ENCODE measurements at regions not wholly inside any gene's neighbourhood (a gene's known extent, or its start where the extent isn't known, plus 50 kb on each side); places are given as distances from the start of the nearest gene placed in this dataset.
"Not testable (repeated sequence)": the region's sequence is repeated elsewhere in the genome, so short reads cannot be mapped to it uniquely, and the experiment has no call there.

- Histone ChIP-seq H3K4me1 (ENCODE audit: low read depth, poor library complexity, severe bottlenecking) (no peaks in the 10 kb centered on the region), H3K9ac (no peak overlapping the region), H2AFZ (ENCODE audit: low read depth) (no peak overlapping the region), H3K79me2 (ENCODE audit: insufficient read depth, low read depth) (no peaks in the 10 kb centered on the region), H3K4me3 (IDR thresholded peaks at IDR 0.05; ENCODE audit: insufficient read depth, low read depth, low read length) (no peak overlapping the region), H3K27me3 (ENCODE audit: insufficient read depth, low read depth) (no peaks in the 10 kb centered on the region), H3K4me2 (no peak overlapping the region), H3K36me3 (ENCODE audit: insufficient read depth) (no peaks in the 10 kb centered on the region), H4K20me1 (ENCODE audit: insufficient read depth) (no peaks in the 10 kb centered on the region), H3K27ac (no peak overlapping the region)
- TF ChIP-seq, protein P1, sequence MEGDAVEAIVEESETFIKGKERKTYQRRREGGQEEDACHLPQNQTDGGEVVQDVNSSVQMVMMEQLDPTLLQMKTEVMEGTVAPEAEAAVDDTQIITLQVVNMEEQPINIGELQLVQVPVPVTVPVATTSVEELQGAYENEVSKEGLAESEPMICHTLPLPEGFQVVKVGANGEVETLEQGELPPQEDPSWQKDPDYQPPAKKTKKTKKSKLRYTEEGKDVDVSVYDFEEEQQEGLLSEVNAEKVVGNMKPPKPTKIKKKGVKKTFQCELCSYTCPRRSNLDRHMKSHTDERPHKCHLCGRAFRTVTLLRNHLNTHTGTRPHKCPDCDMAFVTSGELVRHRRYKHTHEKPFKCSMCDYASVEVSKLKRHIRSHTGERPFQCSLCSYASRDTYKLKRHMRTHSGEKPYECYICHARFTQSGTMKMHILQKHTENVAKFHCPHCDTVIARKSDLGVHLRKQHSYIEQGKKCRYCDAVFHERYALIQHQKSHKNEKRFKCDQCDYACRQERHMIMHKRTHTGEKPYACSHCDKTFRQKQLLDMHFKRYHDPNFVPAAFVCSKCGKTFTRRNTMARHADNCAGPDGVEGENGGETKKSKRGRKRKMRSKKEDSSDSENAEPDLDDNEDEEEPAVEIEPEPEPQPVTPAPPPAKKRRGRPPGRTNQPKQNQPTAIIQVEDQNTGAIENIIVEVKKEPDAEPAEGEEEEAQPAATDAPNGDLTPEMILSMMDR (conservative IDR thresholded peaks at IDR 0.05; ENCODE audit: low read depth, low read length) = no peak
Measured at GRCh38 chr3:197397838-197398237, 99.4 kb upstream of the DLG1 start.

DNA sequence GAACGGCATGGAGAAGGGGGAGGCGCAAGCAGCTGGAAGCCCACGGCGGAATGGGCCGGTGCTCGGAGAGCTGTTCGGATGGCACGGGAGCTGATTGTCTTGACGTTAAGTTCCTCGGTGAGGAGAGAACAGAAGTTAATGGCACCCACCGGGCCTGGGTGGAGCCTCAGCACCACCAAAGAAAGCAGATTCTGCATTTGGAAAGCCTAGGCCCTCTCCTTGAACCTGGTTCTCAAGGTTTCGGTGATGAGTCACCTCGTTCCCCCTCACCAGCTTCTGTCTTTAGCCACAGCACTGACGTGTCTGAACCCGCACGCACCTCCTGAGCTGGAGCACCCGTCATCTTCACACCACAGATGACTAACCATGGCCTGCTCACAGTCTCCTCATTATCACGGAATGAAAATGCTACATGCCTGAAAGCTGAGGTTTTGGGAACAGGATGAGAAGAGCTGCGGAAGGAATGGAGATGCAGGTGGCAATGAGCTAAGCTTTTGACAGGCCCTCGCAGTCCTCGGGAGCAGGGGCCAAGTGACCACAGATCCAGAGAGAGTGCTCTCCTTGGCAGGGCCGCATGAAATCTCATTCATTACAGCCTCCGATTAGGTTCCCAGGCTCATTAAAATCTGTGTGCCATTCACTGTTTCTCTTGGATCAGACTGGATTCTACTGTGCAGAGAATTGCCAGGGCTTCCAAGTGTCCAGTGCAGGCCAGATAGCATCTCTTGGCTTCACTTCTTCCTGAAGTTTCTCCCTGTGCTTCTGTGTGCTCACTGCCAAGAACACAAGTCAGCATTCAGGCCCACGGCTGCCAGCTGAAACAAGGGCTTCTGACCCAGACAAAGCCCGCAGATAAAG lies 96.3 kb upstream of the DLG1 start:
- Histone ChIP-seq H3K4me1 (ENCODE audit: low read depth, poor library complexity, severe bottlenecking) (no peaks in the 10 kb centered on the region), H4K20me1 (ENCODE audit: insufficient read depth) (no peaks in the 10 kb centered on the region), H2AFZ (ENCODE audit: low read depth) (no peak overlapping the region), H3K4me3 (IDR thresholded peaks at IDR 0.05; ENCODE audit: insufficient read depth, low read depth, low read length) (no peak overlapping the region), H3K36me3 (ENCODE audit: insufficient read depth) (no peaks in the 10 kb centered on the region), H3K27ac (no peak overlapping the region), H3K79me2 (ENCODE audit: insufficient read depth, low read depth) (no peaks in the 10 kb centered on the region), H3K4me2 (no peak overlapping the region), H3K27me3 (ENCODE audit: insufficient read depth, low read depth) (no peaks in the 10 kb centered on the region), H3K9ac (no peak overlapping the region)
- TF ChIP-seq, protein P1 (conservative IDR thresholded peaks at IDR 0.05; ENCODE audit: low read depth, low read length) = no peak

- not testable (repeated sequence) for H3K4me2 ChIP-seq; H3K36me3 ChIP-seq (ENCODE audit: insufficient read depth); H3K4me1 ChIP-seq (ENCODE audit: low read depth, poor library complexity, severe bottlenecking); H3K9ac ChIP-seq; H3K27me3 ChIP-seq (ENCODE audit: insufficient read depth, low read depth); H3K4me3 ChIP-seq (IDR thresholded peaks at IDR 0.05; ENCODE audit: insufficient read depth, low read depth, low read length); H3K79me2 ChIP-seq (ENCODE audit: insufficient read depth, low read depth); H2AFZ ChIP-seq (ENCODE audit: low read depth); H4K20me1 ChIP-seq (ENCODE audit: insufficient read depth); H3K27ac ChIP-seq
Measured at GRCh38 chr3:197394126-197394463, 95.7 kb upstream of the DLG1 start.

DNA sequence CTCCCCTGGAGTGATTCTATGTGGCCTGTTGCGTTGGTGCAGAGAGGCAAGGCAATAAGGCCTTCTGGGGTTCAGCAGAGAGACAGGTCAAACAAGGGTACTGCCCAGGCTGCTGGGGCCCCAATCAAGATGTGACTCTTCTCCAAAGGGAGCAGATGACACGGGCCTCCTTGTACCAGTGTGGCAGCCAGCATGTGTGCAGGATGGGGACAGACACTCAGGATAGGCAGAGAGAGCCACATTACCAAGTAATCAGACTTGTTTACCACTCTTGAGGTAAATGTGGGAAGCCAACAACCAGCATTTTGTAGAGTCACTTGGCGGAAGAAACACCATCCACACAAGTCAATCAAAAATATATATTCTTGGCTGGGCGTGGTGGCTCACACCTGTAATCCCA lies 95.3 kb upstream of the DLG1 start:
- no peaks in the 10 kb centered on the region for H3K4me1 ChIP-seq (ENCODE audit: low read depth, poor library complexity, severe bottlenecking)
- no peak overlapping the region for H3K4me2 ChIP-seq
- H3K9ac ChIP-seq = no peak overlapping the region
- H3K79me2 ChIP-seq (ENCODE audit: insufficient read depth, low read depth) = no peaks in the 10 kb centered on the region
- no peak overlapping the region for H3K4me3 ChIP-seq (IDR thresholded peaks at IDR 0.05; ENCODE audit: insufficient read depth, low read depth, low read length)
- no peak overlapping the region for H2AFZ ChIP-seq (ENCODE audit: low read depth)
- no peaks in the 10 kb centered on the region for H3K27me3 ChIP-seq (ENCODE audit: insufficient read depth, low read depth)
- no peak overlapping the region for H3K27ac ChIP-seq
- H4K20me1 ChIP-seq (ENCODE audit: insufficient read depth) = no peaks in the 10 kb centered on the region
- H3K36me3 ChIP-seq (ENCODE audit: insufficient read depth) = no peaks in the 10 kb centered on the region
- TF ChIP-seq, protein P1 (conservative IDR thresholded peaks at IDR 0.05; ENCODE audit: low read depth, low read length) = no peak

DNA sequence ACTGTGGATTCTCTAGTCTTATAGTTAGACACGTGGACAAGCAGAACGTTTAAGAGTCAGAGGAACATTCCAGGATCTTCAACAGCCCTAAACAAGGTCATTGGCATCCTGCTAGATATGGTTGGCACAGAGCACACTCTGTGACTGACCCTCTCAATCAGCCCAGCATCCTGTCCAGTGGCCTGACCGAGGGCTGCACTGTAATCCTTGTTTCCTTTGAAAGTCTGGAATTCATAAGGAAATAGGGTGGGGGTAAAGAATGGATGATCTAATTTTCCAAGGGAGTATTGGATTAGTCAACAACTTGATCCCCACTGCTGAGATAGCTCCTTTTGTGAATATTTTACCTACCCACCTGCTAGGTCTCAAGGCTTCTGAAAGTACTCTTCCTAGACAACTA lies 94.5 kb upstream of the DLG1 start:
- no peaks in the 10 kb centered on the region for H4K20me1 ChIP-seq (ENCODE audit: insufficient read depth)
- H3K4me2 ChIP-seq = no peak overlapping the region
- H3K27ac ChIP-seq = no peak overlapping the region
- no peak overlapping the region for H3K9ac ChIP-seq
- H3K4me3 ChIP-seq (IDR thresholded peaks at IDR 0.05; ENCODE audit: insufficient read depth, low read depth, low read length) = no peak overlapping the region
- no peaks in the 10 kb centered on the region for H3K27me3 ChIP-seq (ENCODE audit: insufficient read depth, low read depth)
- no peak overlapping the region for H2AFZ ChIP-seq (ENCODE audit: low read depth)
- H3K36me3 ChIP-seq (ENCODE audit: insufficient read depth) = no peaks in the 10 kb centered on the region
- TF ChIP-seq, protein P1 (conservative IDR thresholded peaks at IDR 0.05; ENCODE audit: low read depth, low read length) = no peak
- no peaks in the 10 kb centered on the region for H3K79me2 ChIP-seq (ENCODE audit: insufficient read depth, low read depth)
- H3K4me1 ChIP-seq (ENCODE audit: low read depth, poor library complexity, severe bottlenecking) = no peaks in the 10 kb centered on the region

All from KMS-11 (cell line).